CD14-positive monocyte (primary cell): ENCODE measurements at regions not wholly inside any gene's neighbourhood (a gene's known extent, or its start where the extent isn't known, plus 50 kb on each side); places are given as distances from the start of the nearest gene placed in this dataset.

Experiments used
- DNase-seq, 3 donors: peaks; one replicate each; pipeline ENCODE4 v3.0.0-alpha.2; 2011 to 2022
- H2AFZ ChIP-seq: 2 replicates; pipeline ENCODE4 v1.6.0; 2012; ENCODE audit warnings: mild to moderate bottlenecking, low read depth, low read length, inconsistent platforms; ENCODE audit not compliant: insufficient read depth, poor library complexity, severe bottlenecking
- H3K27ac ChIP-seq, 2 donors: 1 replicate in 1 of 2; 2 replicates in 1 of 2; pipeline ENCODE4 v1.5.1; 2012 to 2013; ENCODE audit warnings: low read length in 2 of 2, control low read depth in 1 of 2, inconsistent platforms in 1 of 2, low read depth in 1 of 2, mild to moderate bottlenecking in 1 of 2
- H3K27me3 ChIP-seq, 2 donors: one replicate each; pipeline versions ENCODE4 v1.6.0 to v1.6.1; 2011 to 2013; ENCODE audit warnings: low read length in 2 of 2; ENCODE audit not compliant: control insufficient read depth in 2 of 2, insufficient read depth in 2 of 2
- H3K36me3 ChIP-seq, 2 donors: replicated peaks in 1 of 2; 1 replicate in 1 of 2; 2 replicates in 1 of 2; pipeline versions ENCODE4 v1.5.1 to v1.6.1; 2012 to 2013; ENCODE audit warnings: low read length in 2 of 2, control low read depth in 1 of 2, inconsistent platforms in 1 of 2, mild to moderate bottlenecking in 1 of 2; ENCODE audit not compliant: insufficient read depth in 2 of 2, control insufficient read depth in 1 of 2
- H3K4me1 ChIP-seq, 2 donors: 1 replicate in 1 of 2; 2 replicates in 1 of 2; pipeline versions ENCODE4 v1.5.1 to v1.6.1; 2012 to 2013; ENCODE audit warnings: low read length in 2 of 2, control low read depth in 1 of 2, inconsistent platforms in 1 of 2, mild to moderate bottlenecking in 1 of 2, moderate library complexity in 1 of 2; ENCODE audit not compliant: insufficient read depth in 2 of 2, control insufficient read depth in 1 of 2
- H3K4me2 ChIP-seq: replicated peaks from 2 replicates; pipeline ENCODE3; 2012; ENCODE audit warnings: low read length, moderate library complexity, mild to moderate bottlenecking; ENCODE audit not compliant: poor library complexity, severe bottlenecking; ENCODE audit errors: extremely low read depth
- H3K4me3 ChIP-seq, 3 experiments: fragments of 200-600 bp in 1 of 3; sonication (generic) in 1 of 3; replicated peaks in 1 of 3; 1 replicate in 2 of 3; 2 replicates in 1 of 3; pipeline ENCODE4 v1.5.1; 2011 to 2013; ENCODE audit warnings: low read length in 3 of 3, mild to moderate bottlenecking in 3 of 3, control low read depth in 2 of 3, low read depth in 2 of 3, inconsistent platforms in 1 of 3, moderate library complexity in 1 of 3
- H3K79me2 ChIP-seq: 2 replicates; pipeline ENCODE4 v1.6.0; 2012; ENCODE audit warnings: mild to moderate bottlenecking, control low read depth, inconsistent platforms, low read length, moderate library complexity; ENCODE audit not compliant: insufficient read depth
- H3K9ac ChIP-seq: 2 replicates; pipeline ENCODE4 v1.6.0; 2017; ENCODE audit warnings: low read length, mild to moderate bottlenecking; ENCODE audit not compliant: insufficient read depth, poor library complexity, severe bottlenecking
- H3K9me3 ChIP-seq, 2 donors: replicated peaks in 1 of 2; 1 replicate in 1 of 2; 2 replicates in 1 of 2; pipeline versions ENCODE4 v1.5.1 to v1.6.1; 2012 to 2013; ENCODE audit warnings: low read length in 2 of 2, control low read depth in 1 of 2; ENCODE audit not compliant: control insufficient read depth in 1 of 2, insufficient read depth in 1 of 2
- H4K20me1 ChIP-seq: 2 replicates; pipeline ENCODE4 v1.6.0; 2012; ENCODE audit warnings: mild to moderate bottlenecking, low read length, control low read depth, moderate library complexity; ENCODE audit not compliant: insufficient read depth
- H3K27ac Mint-ChIP-seq, 7 donors: one replicate each; pipeline ENCODE4 v1.8.0; 2020; ENCODE audit warnings: mild to moderate bottlenecking in 7 of 7, mixed read lengths in 7 of 7, moderate library complexity in 6 of 7, inconsistent platforms in 2 of 7
- H3K27me3 Mint-ChIP-seq, 3 donors: one replicate each; pipeline ENCODE4 v1.8.0; 2021 to 2022; ENCODE audit warnings: low read depth in 3 of 3, mild to moderate bottlenecking in 3 of 3, mixed read lengths in 3 of 3, moderate library complexity in 3 of 3, inconsistent platforms in 1 of 3
- H3K36me3 Mint-ChIP-seq, 2 donors: one replicate each; pipeline ENCODE4 v1.8.0; 2020; ENCODE audit warnings: mixed read lengths in 2 of 2, inconsistent platforms in 1 of 2, mild to moderate bottlenecking in 1 of 2
- H3K4me1 Mint-ChIP-seq: one replicate; pipeline ENCODE4 v1.8.0; 2020; ENCODE audit warnings: mild to moderate bottlenecking, mixed read lengths
- H3K4me3 Mint-ChIP-seq, 2 donors: one replicate each; pipeline ENCODE4 v1.8.0; 2020; ENCODE audit warnings: mild to moderate bottlenecking in 2 of 2, mixed read lengths in 2 of 2, moderate library complexity in 1 of 2
- H3K9me3 Mint-ChIP-seq, 7 donors: one replicate each; pipeline ENCODE4 v1.8.0; 2020 to 2022; ENCODE audit warnings: mixed read lengths in 7 of 7, mild to moderate bottlenecking in 6 of 7, moderate library complexity in 6 of 7, inconsistent platforms in 2 of 7
- WGBS: methylation state at CpG from one replicate; pipeline ENCODE4 v1.1.5; 2013; ENCODE audit warnings: missing lambda C conversion rate; ENCODE audit not compliant: insufficient coverage; 5-methylcytosine and 5-hydroxymethylcytosine counted together
- intact Hi-C, 2 donors: fragments of 100-400 bp; cut with micrococcal nuclease; formaldehyde crosslinking; loops; one replicate each; pipeline versions ENCODE4 v1.15.0 to v1.15.1; 2023
- TF ChIP-seq, protein P1 (sequence below): fragments of 200-600 bp; IDR thresholded peaks from one replicate; pipeline ENCODE4 v1.8.0; 2022; ENCODE audit warnings: antibody characterized with exemption, mild to moderate bottlenecking

DNA sequence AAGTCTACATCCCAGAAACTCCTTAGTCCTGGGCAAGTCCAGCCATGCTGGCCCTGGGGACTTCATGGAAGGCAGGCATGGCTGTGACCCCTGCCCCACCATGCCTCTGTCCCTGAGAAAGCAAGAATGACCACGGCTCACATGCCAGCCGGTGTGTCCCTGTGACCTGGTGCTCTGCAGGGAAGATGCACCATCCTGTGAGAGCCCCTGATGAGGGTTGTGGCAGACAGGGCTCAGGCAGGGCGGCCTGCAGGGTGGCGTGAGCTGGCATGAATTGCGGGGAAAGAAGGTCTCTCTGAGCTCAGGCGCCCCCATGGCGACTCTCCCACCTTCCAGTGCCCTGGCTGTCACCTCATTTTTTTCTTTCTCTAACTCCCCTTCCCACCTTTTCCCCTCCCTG is 260.3 kb downstream of the RBFOX3 start:
- TF ChIP-seq, protein P1, sequence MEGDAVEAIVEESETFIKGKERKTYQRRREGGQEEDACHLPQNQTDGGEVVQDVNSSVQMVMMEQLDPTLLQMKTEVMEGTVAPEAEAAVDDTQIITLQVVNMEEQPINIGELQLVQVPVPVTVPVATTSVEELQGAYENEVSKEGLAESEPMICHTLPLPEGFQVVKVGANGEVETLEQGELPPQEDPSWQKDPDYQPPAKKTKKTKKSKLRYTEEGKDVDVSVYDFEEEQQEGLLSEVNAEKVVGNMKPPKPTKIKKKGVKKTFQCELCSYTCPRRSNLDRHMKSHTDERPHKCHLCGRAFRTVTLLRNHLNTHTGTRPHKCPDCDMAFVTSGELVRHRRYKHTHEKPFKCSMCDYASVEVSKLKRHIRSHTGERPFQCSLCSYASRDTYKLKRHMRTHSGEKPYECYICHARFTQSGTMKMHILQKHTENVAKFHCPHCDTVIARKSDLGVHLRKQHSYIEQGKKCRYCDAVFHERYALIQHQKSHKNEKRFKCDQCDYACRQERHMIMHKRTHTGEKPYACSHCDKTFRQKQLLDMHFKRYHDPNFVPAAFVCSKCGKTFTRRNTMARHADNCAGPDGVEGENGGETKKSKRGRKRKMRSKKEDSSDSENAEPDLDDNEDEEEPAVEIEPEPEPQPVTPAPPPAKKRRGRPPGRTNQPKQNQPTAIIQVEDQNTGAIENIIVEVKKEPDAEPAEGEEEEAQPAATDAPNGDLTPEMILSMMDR, result no peak
- no peak overlapping the region for H3K27ac Mint-ChIP-seq
- peaks cover 18 to 30% (median 30%) of the 10 kb centered on the region in 3 donors for H3K27me3 Mint-ChIP-seq
- H3K4me1 Mint-ChIP-seq, result no peaks in the 10 kb centered on the region
- intact Hi-C loops, result no loop called here
- no peak overlapping the region for H3K4me3 ChIP-seq
- no peaks in the 10 kb centered on the region for H3K79me2 ChIP-seq
- peaks cover 2 to 10% of the 10 kb centered on the region in 2 donors for H3K27me3 ChIP-seq
- H3K36me3 ChIP-seq, result no peaks in the 10 kb centered on the region
- no peaks in the 10 kb centered on the region for H3K36me3 Mint-ChIP-seq
- no peak overlapping the region for H2AFZ ChIP-seq
- H3K27ac ChIP-seq, result no peak overlapping the region
- no peaks in the 10 kb centered on the region for H3K4me1 ChIP-seq
- WGBS, result 90% methylated on average over 7 of the region's 7 CpGs
- no peaks in the 10 kb centered on the region for H4K20me1 ChIP-seq
- H3K4me3 Mint-ChIP-seq, result no peak overlapping the region
- H3K9me3 ChIP-seq, result peaks cover 8 to 15% of the 10 kb centered on the region in 2 donors
- H3K9ac ChIP-seq, result no peak overlapping the region
- H3K9me3 Mint-ChIP-seq, result peaks cover 6 to 19% (median 10%) of the 10 kb centered on the region in 7 donors
- DNase-seq, result no peak
- no peak overlapping the region for H3K4me2 ChIP-seq

DNA sequence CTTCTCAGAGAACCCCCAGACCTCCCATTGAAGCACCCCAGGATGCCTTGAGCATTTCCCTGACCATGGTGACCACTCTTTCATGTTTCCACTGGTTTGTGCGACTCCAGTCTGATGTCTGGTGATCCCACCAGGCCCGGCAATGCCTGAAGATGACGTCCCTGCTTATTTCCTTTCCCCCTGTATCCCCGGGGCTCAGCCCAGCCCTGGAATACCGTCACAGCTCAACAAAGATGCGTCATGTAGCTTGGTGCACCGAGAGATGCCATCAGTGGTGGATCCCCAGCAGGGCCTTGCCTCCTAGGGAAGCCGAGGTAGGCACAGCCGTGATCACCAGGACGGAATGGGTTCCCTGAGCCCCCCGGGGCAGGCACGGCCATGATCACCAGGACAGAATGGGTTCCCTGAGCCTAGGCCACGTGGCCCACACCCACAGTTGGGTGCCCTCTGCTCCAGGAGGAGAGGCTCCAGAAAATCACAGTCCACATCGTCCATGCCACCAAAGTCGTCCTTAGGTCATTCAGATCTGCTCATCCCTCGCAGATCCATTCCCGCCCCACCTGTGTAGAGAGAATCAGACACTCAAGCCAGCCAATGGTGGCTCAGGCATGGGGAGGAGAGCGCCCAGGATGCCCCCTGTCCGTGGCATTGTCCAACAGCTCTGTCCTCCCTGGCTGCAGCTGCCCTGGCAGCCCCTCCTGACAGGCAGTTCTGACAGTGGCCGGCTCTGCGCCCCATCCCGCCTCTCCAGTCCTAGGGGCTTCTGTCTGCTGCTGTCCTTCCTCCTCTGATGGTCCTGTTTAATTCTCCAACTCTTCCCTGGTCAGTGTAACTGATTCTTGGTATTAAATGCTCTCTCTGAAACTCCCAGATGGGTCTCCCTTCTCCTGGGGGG is 261.1 kb downstream of the RBFOX3 start:
- H3K9me3 ChIP-seq, result peaks cover 8 to 15% of the 10 kb centered on the region in 2 donors
- no peak overlapping the region for H3K9ac ChIP-seq
- Mint-ChIP-seq H3K27me3 (peaks cover 20 to 30% (median 24%) of the 10 kb centered on the region in 3 donors), H3K27ac (peak overlapping the region in 1 of 7 donors; percentile 1), H3K4me1 (no peaks in the 10 kb centered on the region), H3K9me3 (peaks cover 6 to 19% (median 10%) of the 10 kb centered on the region in 7 donors), H3K36me3 (no peaks in the 10 kb centered on the region), H3K4me3 (no peak overlapping the region)
- H4K20me1 ChIP-seq, result no peaks in the 10 kb centered on the region
- no peaks in the 10 kb centered on the region for H3K36me3 ChIP-seq
- no peak overlapping the region for H3K4me2 ChIP-seq
- TF ChIP-seq, protein P1, result no peak
- no peaks in the 10 kb centered on the region for H3K4me1 ChIP-seq
- no peak overlapping the region for H2AFZ ChIP-seq
- H3K4me3 ChIP-seq, result no peak overlapping the region
- DNase-seq, result no peak
- H3K27ac ChIP-seq, result no peak overlapping the region
- no peaks in the 10 kb centered on the region for H3K79me2 ChIP-seq
- intact Hi-C loops, result no loop called here
- WGBS, result 87% methylated on average over 21 of the region's 22 CpGs
- peaks cover 2 to 10% of the 10 kb centered on the region in 2 donors for H3K27me3 ChIP-seq
